ENCODE measurements at regions not wholly inside any gene's neighbourhood (a gene's known extent, or its start where the extent isn't known, plus 50 kb on each side); places are given as distances from the start of the nearest gene placed in this dataset.

GRCh38 chrX:10754445-10754844 is 134.1 kb upstream of the MID1 start:
- Histone ChIP-seq H3K4me2 (ENCODE audit: control insufficient read depth, insufficient read depth) (no peak overlapping the region), H2AFZ (ENCODE audit: control insufficient read depth, low read depth, low read length) (no peak overlapping the region), H3K27me3 (replicated peaks in 1 of 2; ENCODE audit: control insufficient read depth in 2 of 2, insufficient read depth in 2 of 2, low read length in 1 of 2) (no peaks in the 10 kb centered on the region; a peak in 1 of 4 replicates), H3K36me3 (ENCODE audit: control insufficient read depth in 2 of 2, insufficient read depth in 2 of 2, low read length in 1 of 2) (no peaks in the 10 kb centered on the region), H3K4me3 (no peak overlapping the region), H3K79me2 (ENCODE audit: control insufficient read depth, insufficient read depth, low read length) (no peaks in the 10 kb centered on the region), H3K27ac (ENCODE audit: control insufficient read depth, insufficient read depth) (no peak overlapping the region), H3K9me3 (replicated peaks; ENCODE audit: control insufficient read depth, insufficient read depth, low read length) (no peaks in the 10 kb centered on the region), H3K9ac (ENCODE audit: control insufficient read depth, insufficient read depth, low read length) (no peak overlapping the region), H3K4me1 (ENCODE audit: control insufficient read depth, insufficient read depth, low read length) (no peaks in the 10 kb centered on the region), H4K20me1 (ENCODE audit: control insufficient read depth, insufficient read depth) (no peaks in the 10 kb centered on the region)
- in situ Hi-C loops (cut with MboI) = no loop called here
- ChIA-PET RAD21 (ENCODE audit: unreplicated experiment) (no interaction called here), SMC1A (ENCODE audit: uncharacterized antibody, unreplicated experiment) (no interaction called here), CTCF (no interaction called here), POLR2A (no interaction called here)
- 68% methylated on average over 6 of the region's 6 CpGs for WGBS (ENCODE audit: insufficient coverage, insufficient replicate concordance, low lambda C conversion rate, missing lambda C conversion rate)
- ATAC-seq (no peak), FAIRE-seq (no peak), DNase-seq (ENCODE audit: low read depth, low spot score) (no peak)
- no TSS peak for BruUV-seq (replicated peaks)
- intact Hi-C loops (cut with micrococcal nuclease; ENCODE audit: unreplicated experiment) = no loop called here
- no peak for TF ChIP-seq NKRF (conservative IDR thresholded peaks at IDR 0.05)
- TF ChIP-seq ZNF217 (IDR thresholded peaks at IDR 0.05) = no peak
- no peak for TF ChIP-seq EZH2 (IDR thresholded peaks at IDR 0.05; ENCODE audit: borderline replicate concordance, control insufficient read depth, low read depth, low read length)
- TF ChIP-seq SMC3 (IDR thresholded peaks at IDR 0.05; ENCODE audit: borderline replicate concordance, low read length) = no peak
- no peak for TF ChIP-seq POU2F2 (IDR thresholded peaks at IDR 0.05; ENCODE audit: borderline replicate concordance, low read depth, low read length)
- TF ChIP-seq ZNF687 (IDR thresholded peaks at IDR 0.05) = no peak
- TF ChIP-seq NBN (IDR thresholded peaks at IDR 0.05) = no peak
- TF ChIP-seq RAD51 (IDR thresholded peaks at IDR 0.05) = no peak
- no peak for TF ChIP-seq ZNF592 (IDR thresholded peaks at IDR 0.05)
- no peak for TF ChIP-seq ESRRA (IDR thresholded peaks at IDR 0.05; ENCODE audit: low read length)
- TF ChIP-seq SRF (IDR thresholded peaks at IDR 0.05; ENCODE audit: low read depth in 2 of 2, low read length in 2 of 2) = no peak
- TF ChIP-seq ELK1 (IDR thresholded peaks at IDR 0.05; ENCODE audit: low read depth, low read length) = no peak
- TF ChIP-seq CHD2 (IDR thresholded peaks at IDR 0.05; ENCODE audit: borderline replicate concordance, low read depth, low read length) = no peak
- no peak for TF ChIP-seq YBX1 (IDR thresholded peaks at IDR 0.05)
- TF ChIP-seq SIX5 (IDR thresholded peaks at IDR 0.05; ENCODE audit: low read depth, low read length, severe bottlenecking) = no peak
